D721Med (cell line): ENCODE measurements at regions not wholly inside any gene's neighbourhood (a gene's known extent, or its start where the extent isn't known, plus 50 kb on each side); places are given as distances from the start of the nearest gene placed in this dataset.
"Not testable (repeated sequence)": the region's sequence is repeated elsewhere in the genome, so short reads cannot be mapped to it uniquely, and the experiment has no call there.

ENCODE experiments used
- DNase-seq: peaks from one replicate; pipeline ENCODE4 v3.0.0; 2011; ENCODE audit warnings: low spot score; ENCODE audit not compliant: insufficient read length
- FAIRE-seq: peaks from 2 replicates; lab custom pipeline; 2011; peaks lifted over from hg19 to GRCh38; lab: Jason Lieb, UNC
- TF ChIP-seq, protein P1 (sequence below): IDR thresholded peaks from 2 replicates; pipeline ENCODE4 v1.5.1; 2012; ENCODE audit warnings: mild to moderate bottlenecking, control low read depth; ENCODE audit not compliant: insufficient read depth; ENCODE audit errors: missing control alignments

- DNase-seq (no peak), FAIRE-seq (no peak)
- TF ChIP-seq, protein P1, sequence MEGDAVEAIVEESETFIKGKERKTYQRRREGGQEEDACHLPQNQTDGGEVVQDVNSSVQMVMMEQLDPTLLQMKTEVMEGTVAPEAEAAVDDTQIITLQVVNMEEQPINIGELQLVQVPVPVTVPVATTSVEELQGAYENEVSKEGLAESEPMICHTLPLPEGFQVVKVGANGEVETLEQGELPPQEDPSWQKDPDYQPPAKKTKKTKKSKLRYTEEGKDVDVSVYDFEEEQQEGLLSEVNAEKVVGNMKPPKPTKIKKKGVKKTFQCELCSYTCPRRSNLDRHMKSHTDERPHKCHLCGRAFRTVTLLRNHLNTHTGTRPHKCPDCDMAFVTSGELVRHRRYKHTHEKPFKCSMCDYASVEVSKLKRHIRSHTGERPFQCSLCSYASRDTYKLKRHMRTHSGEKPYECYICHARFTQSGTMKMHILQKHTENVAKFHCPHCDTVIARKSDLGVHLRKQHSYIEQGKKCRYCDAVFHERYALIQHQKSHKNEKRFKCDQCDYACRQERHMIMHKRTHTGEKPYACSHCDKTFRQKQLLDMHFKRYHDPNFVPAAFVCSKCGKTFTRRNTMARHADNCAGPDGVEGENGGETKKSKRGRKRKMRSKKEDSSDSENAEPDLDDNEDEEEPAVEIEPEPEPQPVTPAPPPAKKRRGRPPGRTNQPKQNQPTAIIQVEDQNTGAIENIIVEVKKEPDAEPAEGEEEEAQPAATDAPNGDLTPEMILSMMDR, result no peak
Measured at GRCh38 chr3:190180268-190180667, 59.6 kb upstream of the P3H2 start.

DNA sequence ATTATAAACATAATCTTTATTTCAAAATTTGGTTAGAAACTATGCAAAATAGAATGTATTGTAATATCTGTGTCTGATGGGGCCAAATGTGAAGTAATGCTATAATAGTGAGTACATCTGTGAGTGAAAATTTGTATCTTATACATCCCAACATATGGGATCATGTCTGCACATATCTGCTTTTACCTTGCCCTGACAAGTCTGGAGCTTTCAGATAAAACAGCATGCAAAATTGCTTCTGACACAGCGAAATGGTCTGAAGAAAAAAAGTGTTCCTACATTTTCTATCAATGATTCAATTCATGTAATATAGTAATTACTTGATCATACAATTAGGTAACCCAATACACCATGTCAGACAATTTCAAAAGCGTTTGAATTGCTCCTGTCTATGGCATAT is 58.1 kb upstream of the P3H2 start:
- TF ChIP-seq, protein P1, result no peak
- no peak for DNase-seq
- FAIRE-seq, result no peak

- not testable (repeated sequence) for FAIRE-seq, DNase-seq
Measured at GRCh38 chr3:190176933-190177525, 56.3 kb upstream of the P3H2 start.

- FAIRE-seq, DNase-seq: not testable (repeated sequence)
Measured at GRCh38 chr3:190176106-190176505, 55.4 kb upstream of the P3H2 start.

DNA sequence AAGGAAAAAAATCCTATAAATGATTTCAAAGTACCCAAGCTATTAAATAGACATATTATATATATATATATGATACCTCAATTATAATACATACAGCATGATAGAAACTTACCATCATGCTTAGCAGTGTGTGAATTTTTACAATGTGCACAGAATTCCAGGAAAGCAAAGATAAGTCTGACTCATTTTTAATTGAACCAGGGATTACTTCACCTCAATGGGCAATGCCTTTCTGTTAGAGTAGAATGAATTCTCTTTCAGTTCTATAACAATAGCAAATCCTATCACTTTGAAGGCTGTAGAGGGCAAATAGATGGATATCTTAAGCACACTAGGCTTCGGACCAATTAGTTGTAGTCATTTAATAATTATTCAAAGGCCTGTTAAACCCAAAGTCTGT is 54.8 kb upstream of the P3H2 start:
- DNase-seq, result no peak
- TF ChIP-seq, protein P1, result no peak
- no peak for FAIRE-seq

GRCh38 chr3:190174471-190174870 is 53.8 kb upstream of the P3H2 start:
- FAIRE-seq, result no peak
- TF ChIP-seq, protein P1, result no peak
- DNase-seq, result no peak

DNA sequence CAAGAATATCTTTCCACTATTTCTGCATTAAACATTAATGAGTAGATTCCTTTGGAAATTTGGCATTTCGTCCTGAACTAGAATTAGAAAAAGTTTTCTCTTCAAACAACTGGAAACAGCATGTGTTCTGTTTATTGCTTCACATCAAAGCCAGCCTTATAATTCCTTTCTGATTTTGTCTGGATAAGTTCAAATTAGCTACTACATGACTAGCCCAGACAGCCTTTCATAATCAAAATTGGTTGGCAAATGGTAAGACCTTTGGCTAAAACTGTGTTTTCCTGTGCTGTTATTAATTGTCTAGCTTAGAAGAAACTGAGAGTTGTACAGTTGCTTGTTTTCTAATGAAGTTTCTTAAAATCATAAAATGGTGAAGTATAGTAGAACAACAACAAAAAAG is 52.7 kb upstream of the P3H2 start:
- FAIRE-seq (no peak), DNase-seq (no peak)
- TF ChIP-seq, protein P1, result no peak

DNA sequence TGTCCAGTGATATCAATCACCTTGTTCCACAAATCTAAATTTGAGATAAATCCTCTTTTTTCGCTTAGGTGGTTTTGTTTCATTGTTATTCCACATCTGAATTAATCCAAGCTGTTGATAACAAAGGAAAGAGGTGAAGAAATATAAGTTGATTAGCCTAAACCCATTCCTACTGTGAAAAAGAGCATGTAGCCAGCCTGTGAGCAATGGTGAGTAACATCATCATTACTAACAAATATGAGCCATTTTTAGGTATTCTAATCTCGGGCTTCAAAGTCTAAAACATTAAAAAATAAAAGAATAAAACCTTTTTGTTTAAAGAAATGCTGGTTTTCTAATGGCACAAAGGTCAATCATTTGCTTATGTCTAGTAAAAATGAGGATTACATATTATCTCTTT is 52.1 kb upstream of the P3H2 start:
- no peak for DNase-seq
- no peak for FAIRE-seq
- TF ChIP-seq, protein P1, result no peak
